GM19328 (cell line): ENCODE measurements at regions not wholly inside any gene's neighbourhood (a gene's known extent, or its start where the extent isn't known, plus 50 kb on each side); places are given as distances from the start of the nearest gene placed in this dataset.
"Not testable (repeated sequence)": the region's sequence is repeated elsewhere in the genome, so short reads cannot be mapped to it uniquely, and the experiment has no call there.

Source experiments
- ATAC-seq: cut with Tn5 transposase; IDR thresholded peaks from one replicate; pipeline ENCODE4 v1.9.1; 2021; ENCODE audit warnings: mild to moderate bottlenecking, moderate library complexity; ENCODE audit not compliant: unreplicated experiment

DNA sequence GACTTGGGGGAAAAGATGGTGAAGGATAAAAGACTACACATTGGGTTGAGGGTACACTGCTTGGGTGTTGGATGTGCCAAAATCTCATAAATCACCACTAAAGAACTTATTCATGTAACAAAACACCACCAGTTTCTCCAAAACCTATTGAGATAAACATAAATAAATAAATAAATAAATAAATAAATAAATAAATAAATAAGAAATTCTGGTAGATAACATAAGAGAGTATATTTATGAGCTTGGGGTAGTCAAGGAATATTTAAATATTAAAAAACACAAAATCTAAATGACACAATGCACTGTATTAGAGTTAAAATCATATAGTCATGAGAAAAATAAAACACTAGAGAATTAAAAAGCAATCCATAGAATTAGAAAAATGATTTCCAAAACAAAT is 333.5 kb upstream of the NRG3 start:
- no peak for ATAC-seq

DNA sequence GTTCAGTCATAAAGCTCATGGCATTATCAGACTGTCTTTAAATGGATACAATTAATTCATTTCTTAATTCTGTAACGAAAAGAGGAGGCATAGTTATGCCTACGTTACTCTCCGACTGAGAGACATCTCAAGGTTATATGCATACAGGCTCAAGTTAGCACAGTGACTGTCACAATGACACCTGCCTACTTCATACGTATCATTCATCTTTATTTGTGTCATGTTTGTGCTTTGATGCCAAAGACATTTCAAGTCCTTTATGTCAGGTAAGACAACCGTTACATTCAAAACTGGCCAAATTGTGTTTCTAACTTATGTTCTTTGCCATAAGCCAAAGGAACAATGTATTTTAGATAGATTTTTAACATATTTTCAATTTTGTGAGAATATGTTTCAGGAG is 328.8 kb upstream of the NRG3 start:
- no peak for ATAC-seq

DNA sequence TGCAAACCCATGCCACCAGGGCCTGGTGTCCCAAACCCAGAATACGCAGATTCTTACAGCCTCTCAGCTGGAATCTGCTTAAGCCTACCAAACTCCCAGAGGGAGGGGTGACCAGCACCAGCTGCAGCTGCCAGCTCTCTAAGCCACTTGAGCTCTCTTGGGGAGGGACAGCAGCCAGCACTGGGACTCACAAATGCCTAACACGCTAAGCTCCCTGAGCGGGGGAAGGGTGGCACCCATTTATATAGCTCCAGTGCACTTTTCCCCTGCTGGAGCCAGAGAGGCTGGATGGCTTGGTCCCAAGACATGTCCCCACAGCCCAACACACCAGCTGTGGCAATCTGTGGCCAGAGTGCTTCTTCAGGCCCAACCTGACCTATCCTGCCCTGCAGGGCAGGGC is 326.8 kb upstream of the NRG3 start:
- ATAC-seq = no peak

DNA sequence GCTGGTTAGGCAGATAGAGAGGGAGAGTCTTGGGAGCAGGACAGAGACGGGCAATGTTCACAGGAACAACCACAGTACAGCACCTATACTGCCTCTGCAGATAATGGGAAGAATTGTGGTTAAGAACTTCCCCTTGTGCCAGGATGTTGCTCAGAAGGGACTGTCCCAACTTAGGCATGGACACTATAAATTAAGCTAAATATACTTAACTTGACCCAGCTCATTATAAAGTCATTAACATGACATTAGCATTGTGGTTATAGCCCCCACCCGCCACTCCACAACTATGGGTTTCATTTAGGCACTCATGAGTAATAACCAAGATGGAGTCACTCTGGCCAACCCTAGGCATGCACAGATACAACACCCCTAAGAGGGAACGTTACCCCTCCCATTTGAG is 310.9 kb upstream of the NRG3 start:
- ATAC-seq = no peak

DNA sequence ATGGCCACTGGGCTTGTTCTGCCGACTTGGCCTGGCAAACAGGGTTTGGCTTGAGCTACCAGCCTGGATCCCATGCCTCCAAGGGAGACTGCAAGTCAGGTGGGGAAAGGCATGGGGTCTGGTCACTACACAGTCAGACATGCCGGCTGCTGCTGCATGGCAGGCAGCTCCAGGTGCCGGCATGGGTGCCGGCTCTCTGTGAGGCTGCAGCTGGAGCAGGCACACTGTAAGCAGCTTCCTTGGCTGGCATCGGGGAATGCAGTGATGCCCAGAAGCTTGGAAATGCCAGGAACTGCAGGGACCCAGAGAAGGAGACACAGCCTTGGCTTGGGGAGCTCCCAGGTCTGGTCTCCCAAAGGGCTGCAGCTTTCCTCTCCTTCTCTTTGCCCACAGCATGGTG is 305.5 kb upstream of the NRG3 start:
- no peak for ATAC-seq

DNA sequence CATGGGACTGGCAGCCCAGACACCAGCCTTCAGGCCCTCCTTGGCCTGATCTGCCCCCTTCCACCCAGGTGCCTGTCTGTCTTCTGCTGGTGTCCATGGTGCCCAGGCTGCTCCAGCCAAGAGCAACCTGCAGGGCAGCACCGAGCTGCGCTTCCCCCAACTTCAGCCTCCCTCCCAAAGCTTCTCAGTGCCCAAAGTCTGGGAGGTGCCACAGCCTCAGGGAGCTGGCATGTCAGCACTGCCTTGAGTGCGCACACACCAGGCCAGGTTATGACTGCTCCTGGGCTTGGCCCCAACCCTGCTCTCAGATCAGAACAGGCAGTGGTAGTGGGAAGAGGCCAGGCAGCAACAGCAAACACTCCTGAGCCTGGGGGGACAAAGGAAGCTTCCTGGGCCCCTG is 304.6 kb upstream of the NRG3 start:
- ATAC-seq = no peak

DNA sequence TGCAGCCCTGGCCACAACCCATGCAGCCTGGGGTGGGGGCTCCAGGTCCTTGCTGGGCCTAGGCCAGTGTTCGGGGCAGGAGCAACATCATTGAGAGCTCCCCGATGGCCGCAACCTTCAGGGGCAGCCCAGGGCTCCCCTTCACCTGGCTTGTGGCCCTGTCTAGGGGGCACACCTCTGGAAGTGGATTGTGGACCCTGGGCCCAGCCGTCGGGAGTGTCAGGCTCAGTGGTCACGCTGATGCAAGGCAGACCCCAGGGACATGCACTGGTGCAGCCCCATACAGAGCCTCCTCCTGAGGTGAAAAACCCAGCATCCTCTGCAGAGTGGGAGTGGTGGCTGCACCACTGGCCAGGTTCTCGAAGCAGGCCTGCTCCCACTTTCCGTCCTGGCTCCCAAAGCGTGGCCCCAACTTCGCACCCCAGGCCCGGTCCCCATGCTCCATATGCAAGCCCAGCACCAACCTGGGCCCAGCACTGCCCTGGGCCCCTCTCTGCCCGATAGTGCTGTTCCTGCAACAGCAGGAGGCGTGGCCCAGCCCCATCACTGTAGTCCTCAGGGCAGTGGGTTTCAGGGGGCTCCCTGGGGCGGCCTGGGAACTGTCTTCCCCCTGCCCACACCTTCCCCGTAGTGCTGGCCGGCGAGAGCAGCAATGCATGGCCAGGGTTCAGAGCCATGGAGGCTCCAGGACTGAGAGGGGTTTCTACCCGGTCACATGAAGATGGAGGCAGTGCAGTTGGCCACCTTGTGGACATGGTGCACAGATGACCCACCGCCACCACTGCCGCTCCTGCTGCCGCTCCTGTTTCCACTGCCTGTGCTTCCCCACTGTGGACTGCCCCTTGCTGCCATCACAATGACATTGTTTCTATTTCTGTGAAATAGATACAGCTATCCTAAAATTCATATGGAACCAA is 303.9 kb upstream of the NRG3 start:
- no peak for ATAC-seq

DNA sequence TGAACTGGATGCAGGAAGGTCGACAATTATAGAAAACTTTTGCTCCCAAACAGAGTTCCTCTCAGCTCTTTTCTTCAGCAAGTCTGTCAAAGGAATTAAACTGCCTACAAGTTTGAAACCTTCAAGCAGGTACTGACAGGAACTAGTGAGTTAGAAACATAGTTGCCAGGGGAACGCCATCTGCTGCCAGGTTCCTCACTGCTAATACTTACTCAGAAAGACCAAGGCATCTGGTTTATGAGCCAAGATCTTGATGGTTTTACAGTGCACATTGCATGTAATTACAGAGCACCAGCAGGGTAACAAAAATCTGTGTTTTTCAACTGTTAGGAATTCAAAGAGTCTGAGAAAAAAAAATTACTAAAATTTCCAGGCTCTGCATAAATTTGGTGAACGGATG is 300.0 kb upstream of the NRG3 start:
- no peak for ATAC-seq

DNA sequence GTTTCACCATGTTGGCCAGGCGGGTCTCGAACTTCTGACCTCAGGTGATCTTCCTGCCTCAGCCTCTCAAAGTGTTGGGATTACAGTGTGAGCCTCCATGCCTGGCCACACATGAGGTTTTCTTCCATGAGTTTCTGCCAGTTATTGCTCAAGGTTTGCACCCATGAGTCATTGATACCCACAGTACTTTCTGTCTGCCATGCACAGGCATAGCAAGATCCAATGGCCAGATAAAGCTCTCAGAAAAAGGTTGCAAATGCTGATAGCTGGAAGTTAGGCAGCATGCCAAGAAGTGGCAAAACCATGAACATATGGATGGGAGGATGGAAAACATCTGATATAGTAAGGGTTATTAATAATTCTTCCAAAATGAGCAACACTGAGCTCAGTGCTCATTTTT is 298.7 kb upstream of the NRG3 start:
- ATAC-seq = no peak

DNA sequence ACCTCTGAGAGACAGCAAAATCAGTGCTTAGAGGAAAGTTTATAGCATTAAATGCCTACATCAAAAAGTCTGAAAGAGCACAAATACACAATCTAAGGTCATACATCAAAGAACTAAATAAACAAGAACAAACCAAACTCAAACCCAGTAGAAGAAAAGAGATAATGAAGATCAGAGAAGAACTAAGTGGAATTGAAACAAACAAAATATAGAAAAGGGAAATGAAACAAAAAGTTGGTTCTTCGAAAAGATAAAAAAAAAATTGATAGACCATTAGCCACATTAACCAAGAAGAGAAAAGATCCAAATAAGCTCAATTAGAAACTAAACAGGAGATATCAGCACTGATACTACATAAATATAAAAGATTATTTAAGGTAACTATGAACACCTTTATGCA is 280.0 kb upstream of the NRG3 start:
- ATAC-seq = no peak

DNA sequence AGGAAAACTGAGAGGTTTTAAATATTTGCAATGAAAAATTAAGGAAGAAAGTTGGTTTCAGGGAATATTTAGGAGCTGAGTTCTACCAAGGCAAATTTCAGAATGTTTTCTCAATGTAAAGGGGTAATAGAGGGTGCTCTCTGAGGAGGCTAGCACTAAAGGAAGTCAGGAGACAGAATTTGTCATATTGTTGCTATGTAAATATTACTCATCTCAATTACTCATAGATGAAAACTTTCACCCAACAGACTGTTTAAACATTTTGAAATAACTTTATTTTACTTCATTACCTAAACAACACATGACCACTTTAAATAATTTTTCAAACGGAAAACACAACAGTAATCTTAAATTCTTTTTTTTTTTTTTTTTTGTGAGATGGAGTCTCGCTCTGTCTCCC is 274.8 kb upstream of the NRG3 start:
- ATAC-seq = no peak

DNA sequence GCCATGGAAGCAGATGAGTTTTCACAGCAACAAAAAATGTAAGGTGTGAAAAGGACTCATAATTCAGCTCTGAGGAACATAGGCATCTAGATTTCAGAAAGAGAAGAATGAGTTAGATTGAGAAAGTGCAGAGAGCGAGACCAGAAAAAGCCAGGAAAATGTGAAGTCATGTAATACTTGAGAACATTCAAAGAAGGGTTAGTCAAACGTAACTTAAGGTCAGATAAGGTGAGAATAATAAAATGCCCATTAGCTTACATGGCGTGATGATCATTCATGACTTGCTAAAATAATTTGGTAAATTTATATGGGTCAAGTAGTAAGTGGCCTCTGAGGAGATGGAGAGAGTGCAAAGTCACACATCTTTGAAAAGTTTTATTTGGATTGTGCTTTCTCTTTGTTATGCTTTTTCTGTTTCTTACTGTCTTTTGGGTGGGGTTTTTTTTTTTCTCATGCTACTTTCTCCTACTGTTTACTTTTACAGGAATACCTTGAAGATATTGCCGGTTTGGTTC is 271.8 kb upstream of the NRG3 start:
- ATAC-seq = no peak

DNA sequence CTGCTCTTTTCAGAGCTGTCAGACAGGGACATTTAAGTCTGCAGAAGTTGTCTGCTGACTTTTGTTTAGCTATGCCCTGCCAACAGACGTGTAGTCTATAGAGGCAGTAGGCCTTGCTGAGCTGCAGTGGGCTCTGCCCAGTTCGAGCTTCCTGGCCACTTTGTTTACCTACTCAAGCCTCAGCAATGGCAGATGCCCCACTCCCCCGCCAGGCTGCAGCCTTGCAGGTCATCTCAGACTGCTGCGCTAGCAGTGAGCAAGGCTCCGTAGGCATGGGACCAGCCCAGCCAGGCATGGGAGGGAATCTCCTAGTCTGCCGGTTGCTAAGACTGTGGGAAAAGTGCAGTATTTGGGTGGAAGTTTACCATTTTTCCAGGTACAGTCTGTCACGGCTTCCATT is 230.5 kb upstream of the NRG3 start:
- ATAC-seq = not testable (repeated sequence)

DNA sequence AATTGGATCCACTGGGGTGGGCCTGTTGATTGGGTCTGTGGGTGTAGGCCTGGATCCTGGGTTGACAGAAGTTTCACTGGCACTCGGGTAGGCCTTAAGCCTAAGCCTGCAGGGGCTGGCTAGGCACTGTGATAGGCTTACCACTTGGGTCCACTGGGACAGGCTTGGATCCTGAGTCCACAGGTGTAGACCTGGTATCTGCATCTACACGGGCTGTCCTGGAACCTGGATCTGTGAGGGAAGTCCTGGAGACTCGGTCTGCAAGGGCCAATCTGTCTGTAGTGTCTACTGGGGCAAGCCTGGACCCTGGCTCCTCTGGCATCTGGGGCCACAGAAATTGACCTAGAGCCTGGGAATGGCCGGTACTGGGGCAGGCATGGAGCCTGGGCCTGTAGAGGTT is 219.0 kb upstream of the NRG3 start:
- ATAC-seq = no peak

DNA sequence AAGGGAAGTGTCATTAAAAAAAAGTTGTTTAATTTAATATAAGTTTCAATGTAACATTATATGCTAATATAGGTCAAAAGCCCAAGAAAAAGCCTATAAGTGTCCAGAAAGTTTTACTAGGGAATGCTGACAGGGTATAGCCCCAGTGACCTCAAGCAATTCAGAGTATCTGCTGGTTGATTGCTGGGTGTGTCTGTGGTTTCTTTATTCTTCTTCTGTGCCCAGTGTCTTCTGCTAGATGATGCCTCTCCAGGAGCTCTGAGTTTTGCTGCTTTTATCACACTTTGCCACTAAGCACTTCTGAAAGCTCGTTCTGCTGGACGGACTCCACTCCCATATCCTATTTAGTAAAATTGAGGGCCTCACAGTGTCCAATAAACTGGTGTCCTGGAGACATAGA is 212.2 kb upstream of the NRG3 start:
- ATAC-seq = no peak

DNA sequence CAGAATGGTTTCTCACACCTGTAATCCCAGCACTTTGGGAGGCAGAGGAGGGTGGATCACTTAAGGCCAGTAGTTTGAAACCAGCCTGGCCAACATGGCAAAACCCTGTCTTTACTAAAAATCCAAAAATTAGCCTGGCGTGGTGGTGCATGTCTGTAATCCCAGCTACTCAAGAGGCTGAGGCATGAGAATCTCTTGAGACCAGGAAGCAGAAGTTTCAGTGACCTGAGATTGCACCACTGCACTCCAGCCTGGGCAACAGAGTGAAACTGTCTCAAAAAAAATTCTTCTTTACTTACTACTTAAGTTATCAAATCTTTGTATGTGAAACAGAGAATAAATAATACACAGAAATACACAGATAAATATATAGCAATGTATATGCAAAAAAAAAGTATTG is 210.2 kb upstream of the NRG3 start:
- ATAC-seq = not testable (repeated sequence)

DNA sequence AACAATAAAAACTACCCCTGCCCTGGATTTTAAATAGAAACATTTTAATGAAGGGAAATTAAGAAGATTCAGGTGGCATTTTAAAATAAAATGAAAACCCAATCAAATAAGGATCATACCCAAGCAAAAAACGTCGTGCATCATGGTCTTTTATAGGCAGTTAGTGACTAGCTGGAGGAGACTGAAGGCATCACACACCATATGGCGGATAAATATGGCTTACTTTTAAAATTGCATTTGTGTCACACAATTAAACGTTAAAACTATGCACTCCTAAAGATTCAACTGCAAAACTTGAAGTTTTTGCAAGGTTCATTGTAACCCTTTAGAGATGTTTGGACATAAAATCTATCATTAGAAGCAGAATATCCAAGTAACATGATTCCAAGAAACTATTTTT is 200.1 kb upstream of the NRG3 start:
- no peak for ATAC-seq

DNA sequence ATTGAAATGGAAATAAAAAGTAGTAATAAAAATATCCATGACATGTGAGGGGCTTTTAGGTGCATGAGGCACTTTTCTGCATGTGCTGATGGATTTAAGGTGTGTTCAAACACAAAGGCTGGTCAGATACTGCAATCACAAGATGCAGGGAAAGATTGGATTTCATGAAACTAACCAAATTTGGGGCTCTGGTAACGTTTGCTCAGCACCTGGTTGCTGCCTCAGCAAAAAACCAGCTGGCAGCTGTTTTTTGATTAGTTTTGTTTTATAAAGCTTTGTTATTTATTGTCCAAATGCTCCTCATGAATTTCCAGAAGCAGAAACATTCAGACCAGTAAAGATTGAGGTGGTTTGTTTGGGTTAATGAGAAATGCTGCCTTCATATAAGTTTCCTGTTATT is 195.7 kb upstream of the NRG3 start:
- no peak for ATAC-seq

DNA sequence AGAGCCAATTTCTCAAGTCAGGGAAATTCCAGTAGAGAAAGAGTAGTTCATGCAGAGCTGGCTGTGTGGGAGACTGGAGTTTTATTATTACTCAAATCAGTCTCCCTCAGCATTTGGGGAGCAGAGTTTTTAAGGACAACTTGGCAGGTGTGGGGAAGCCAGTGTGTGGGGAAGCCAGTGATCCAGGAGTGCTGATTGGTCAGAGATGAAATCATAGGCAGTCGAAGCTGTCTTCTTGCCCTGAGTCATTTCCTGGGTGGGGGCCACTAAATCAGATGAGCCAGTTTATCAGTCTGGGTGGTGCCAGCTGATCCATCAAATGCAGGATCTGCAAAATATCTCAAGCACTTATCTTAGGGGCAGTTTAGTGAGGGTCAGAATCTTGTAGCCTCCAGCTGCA is 194.6 kb upstream of the NRG3 start:
- no peak for ATAC-seq

DNA sequence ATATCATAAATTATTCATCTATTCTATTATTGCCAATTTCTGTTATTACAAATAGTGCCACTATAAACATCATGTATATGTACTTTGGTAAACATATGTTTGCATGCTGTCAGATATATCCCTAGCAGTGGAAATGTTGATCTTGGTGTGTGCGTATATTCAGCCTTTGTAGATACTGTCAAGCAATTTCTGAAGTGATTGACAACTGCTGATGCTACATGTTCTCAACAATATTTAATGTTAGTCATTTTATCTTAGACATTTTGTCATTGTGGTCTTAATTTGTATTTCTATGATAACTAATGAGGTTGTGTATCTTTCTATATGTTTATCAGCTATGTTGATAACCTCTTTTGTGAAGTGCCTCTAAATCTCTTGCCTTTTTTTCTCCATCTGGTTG is 186.5 kb upstream of the NRG3 start:
- no peak for ATAC-seq

DNA sequence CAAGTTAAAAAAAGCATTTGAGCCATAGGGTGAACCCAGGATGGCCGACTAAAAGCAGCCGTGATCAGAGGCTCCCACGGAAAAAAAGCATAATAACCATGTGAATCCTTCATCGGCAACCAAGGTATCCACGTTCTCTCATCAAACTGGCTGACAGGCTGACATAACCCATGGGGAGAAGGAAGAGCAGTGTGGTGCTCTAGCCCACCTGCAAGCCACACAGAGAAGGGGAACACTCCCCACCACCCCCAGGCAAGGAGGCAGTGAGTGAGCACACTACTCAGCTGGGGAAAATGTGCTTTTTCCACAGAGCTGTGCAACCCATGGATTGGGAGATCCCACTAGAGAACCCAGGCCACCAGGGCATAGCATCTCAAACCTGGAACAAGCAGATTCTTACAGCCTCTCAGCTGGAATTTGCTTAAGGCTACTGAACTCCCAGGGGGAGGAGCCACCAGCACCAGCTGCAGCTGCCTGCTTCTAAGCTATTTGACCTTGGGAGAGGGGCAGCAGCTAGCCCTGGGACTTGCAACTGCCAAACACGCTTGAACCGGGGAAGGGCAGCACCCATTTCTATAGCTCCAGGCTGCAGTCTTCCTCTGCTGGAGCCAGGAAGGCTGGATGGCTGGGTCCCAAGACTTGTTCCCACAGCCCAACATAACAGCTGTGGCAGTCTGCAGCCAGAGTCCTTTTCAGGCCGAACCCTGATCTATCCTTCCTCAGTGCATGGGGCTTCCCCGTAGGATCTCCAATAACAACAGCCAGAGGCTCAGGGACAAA is 178.2 kb upstream of the NRG3 start:
- no peak for ATAC-seq

DNA sequence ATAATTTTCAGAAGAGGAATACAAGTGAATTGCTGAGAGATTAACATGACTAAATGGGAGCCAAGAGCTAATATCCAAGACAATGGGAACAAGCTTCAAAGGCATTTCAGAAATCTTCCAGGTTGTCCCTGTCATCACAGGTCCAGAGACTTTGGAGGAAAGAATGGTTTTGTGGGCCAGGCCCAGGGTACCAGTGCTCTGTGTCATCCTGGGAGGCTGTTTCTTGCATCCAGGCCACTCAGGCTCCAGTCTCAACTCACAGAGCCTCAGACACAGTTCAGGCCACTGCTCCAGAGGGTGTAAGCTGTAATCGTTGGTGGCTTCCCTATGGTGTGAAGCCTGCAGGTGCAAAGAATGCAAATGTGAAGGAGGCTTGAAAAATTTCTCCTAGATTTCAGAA is 170.4 kb upstream of the NRG3 start:
- ATAC-seq = no peak
